ENCODE measurements at regions not wholly inside any gene's neighbourhood (a gene's known extent, or its start where the extent isn't known, plus 50 kb on each side); places are given as distances from the start of the nearest gene placed in this dataset.

DNA sequence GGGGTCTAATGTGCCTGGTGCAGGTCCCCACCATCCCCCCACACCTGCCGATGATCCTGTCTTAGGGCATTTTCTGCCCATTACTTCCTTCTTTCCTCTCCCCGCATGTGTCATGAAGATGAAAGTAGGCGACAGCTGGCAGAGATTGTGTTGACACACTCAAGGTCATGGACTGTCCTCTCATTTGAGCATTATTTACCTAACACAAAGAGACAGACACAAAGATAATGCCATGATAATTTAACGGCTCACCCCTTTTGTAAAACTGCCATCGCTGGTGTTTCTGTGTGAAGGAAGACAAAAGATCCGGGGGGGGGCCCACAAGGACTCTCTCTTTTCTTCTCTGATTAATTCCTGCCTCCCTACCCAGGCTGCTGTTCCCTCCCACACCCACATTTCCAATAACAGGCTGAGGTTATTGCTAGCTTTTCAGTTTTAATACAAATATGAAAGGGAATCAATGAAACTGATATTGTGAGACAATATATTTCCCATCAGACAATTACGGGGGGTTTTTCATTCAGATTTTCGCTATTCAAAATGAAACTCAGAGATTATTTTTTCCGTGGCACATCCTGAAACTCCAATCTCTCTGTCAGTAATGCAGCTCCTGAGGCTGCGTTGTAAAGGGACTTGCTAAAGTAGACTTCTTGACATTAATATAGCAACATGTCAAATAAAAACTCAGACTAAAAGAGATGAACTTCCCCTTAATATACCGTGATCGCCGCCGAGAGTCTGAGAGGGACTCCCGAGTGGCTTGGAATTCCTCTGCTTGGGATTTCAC lies 561.1 kb downstream of the NPHP4 start:
- Histone ChIP-seq H3K4me1 (ENCODE audit: control insufficient read depth in 1 of 2, insufficient read depth in 2 of 2, low read length in 2 of 2) (no peaks in the 10 kb centered on the region), H3K9me3 (ENCODE audit: control insufficient read depth in 1 of 2, insufficient read depth in 1 of 2, low read depth in 1 of 2, low read length in 2 of 2) (no peaks in the 10 kb centered on the region), H3K27ac (ENCODE audit: low read depth, low read length) (no peak overlapping the region), H3K36me3 (ENCODE audit: control insufficient read depth in 1 of 2, insufficient read depth in 2 of 2, low read length in 2 of 2) (no peaks in the 10 kb centered on the region), H3K27me3 (ENCODE audit: insufficient read depth, low read length) (peaks cover 32% of the 10 kb centered on the region), H3K79me2 (ENCODE audit: insufficient read depth, low read length) (no peaks in the 10 kb centered on the region), H2AFZ (ENCODE audit: low read depth, low read length, poor library complexity, severe bottlenecking) (no peak overlapping the region), H3K9me2 (ENCODE audit: insufficient read depth) (no peaks in the 10 kb centered on the region), H3K9ac (ENCODE audit: low read length) (no peak overlapping the region), H3K4me3 (replicated peaks in 1 of 2; ENCODE audit: low read depth in 1 of 2, low read length in 2 of 2) (no peak overlapping the region), H4K20me1 (ENCODE audit: insufficient read depth) (no peaks in the 10 kb centered on the region), H3K4me2 (ENCODE audit: low read length) (no peak overlapping the region)
- CTCF ChIA-PET = no interaction called here
- ATAC-seq (no peak), DNase-seq (ENCODE audit: low read depth, low spot score) (no peak)
- BruUV-seq (replicated peaks) = no TSS peak
- intact Hi-C loops (cut with micrococcal nuclease) = no loop called here
- RAD21 ChIA-PET (ENCODE audit: low non-redundant PET in 1 of 2, low total read pairs in 2 of 2, uncharacterized antibody in 2 of 2, unreplicated experiment in 2 of 2) = no interaction called here
- TF ChIP-seq ZFX (IDR thresholded peaks at IDR 0.05) = no peak
- no peak for TF ChIP-seq EGR1 (IDR thresholded peaks at IDR 0.05; ENCODE audit: low read depth)
- TF ChIP-seq EZH2phosphoT487 (IDR thresholded peaks at IDR 0.05; ENCODE audit: borderline replicate concordance) = no peak
- TF ChIP-seq ZNF274 (IDR thresholded peaks at IDR 0.05; ENCODE audit: low read depth, low read length) = no peak
- no peak for TF ChIP-seq TCF7L2 (IDR thresholded peaks at IDR 0.05; ENCODE audit: borderline replicate concordance, extremely low read depth, insufficient read depth, insufficient read length)
- TF ChIP-seq FOSL1 (IDR thresholded peaks at IDR 0.05; ENCODE audit: low read depth) = no peak
- no peak for TF ChIP-seq YY1 (IDR thresholded peaks at IDR 0.05; ENCODE audit: extremely low read depth, insufficient replicate concordance, low read depth, low read length)
- no peak for TF ChIP-seq CBX3 (IDR thresholded peaks at IDR 0.05; ENCODE audit: low read depth)
- no peak for TF ChIP-seq POLR2A (IDR thresholded peaks at IDR 0.05; ENCODE audit: borderline replicate concordance, extremely low read depth, insufficient read depth, insufficient read length)
- TF ChIP-seq SP1 (IDR thresholded peaks at IDR 0.05; ENCODE audit: low read depth) = no peak
- TF ChIP-seq, protein P1, sequence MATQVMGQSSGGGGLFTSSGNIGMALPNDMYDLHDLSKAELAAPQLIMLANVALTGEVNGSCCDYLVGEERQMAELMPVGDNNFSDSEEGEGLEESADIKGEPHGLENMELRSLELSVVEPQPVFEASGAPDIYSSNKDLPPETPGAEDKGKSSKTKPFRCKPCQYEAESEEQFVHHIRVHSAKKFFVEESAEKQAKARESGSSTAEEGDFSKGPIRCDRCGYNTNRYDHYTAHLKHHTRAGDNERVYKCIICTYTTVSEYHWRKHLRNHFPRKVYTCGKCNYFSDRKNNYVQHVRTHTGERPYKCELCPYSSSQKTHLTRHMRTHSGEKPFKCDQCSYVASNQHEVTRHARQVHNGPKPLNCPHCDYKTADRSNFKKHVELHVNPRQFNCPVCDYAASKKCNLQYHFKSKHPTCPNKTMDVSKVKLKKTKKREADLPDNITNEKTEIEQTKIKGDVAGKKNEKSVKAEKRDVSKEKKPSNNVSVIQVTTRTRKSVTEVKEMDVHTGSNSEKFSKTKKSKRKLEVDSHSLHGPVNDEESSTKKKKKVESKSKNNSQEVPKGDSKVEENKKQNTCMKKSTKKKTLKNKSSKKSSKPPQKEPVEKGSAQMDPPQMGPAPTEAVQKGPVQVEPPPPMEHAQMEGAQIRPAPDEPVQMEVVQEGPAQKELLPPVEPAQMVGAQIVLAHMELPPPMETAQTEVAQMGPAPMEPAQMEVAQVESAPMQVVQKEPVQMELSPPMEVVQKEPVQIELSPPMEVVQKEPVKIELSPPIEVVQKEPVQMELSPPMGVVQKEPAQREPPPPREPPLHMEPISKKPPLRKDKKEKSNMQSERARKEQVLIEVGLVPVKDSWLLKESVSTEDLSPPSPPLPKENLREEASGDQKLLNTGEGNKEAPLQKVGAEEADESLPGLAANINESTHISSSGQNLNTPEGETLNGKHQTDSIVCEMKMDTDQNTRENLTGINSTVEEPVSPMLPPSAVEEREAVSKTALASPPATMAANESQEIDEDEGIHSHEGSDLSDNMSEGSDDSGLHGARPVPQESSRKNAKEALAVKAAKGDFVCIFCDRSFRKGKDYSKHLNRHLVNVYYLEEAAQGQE (IDR thresholded peaks at IDR 0.05; ENCODE audit: low read depth) = no peak
- TF ChIP-seq EZH2 (IDR thresholded peaks at IDR 0.05) = no peak
- no peak for TF ChIP-seq CEBPB (IDR thresholded peaks at IDR 0.05; ENCODE audit: low read depth)
- TF ChIP-seq, protein P2, sequence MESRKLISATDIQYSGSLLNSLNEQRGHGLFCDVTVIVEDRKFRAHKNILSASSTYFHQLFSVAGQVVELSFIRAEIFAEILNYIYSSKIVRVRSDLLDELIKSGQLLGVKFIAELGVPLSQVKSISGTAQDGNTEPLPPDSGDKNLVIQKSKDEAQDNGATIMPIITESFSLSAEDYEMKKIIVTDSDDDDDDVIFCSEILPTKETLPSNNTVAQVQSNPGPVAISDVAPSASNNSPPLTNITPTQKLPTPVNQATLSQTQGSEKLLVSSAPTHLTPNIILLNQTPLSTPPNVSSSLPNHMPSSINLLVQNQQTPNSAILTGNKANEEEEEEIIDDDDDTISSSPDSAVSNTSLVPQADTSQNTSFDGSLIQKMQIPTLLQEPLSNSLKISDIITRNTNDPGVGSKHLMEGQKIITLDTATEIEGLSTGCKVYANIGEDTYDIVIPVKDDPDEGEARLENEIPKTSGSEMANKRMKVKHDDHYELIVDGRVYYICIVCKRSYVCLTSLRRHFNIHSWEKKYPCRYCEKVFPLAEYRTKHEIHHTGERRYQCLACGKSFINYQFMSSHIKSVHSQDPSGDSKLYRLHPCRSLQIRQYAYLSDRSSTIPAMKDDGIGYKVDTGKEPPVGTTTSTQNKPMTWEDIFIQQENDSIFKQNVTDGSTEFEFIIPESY (IDR thresholded peaks at IDR 0.05; ENCODE audit: extremely low read depth, insufficient replicate concordance, low read length) = no peak
- TF ChIP-seq RAD21 (IDR thresholded peaks at IDR 0.05; ENCODE audit: low read depth) = no peak
- no peak for TF ChIP-seq JUND (IDR thresholded peaks at IDR 0.05)
- POLR2A ChIA-PET = no interaction called here

Data from HCT116 (cell line).